ENCODE measurements at regions not wholly inside any gene's neighbourhood (a gene's known extent, or its start where the extent isn't known, plus 50 kb on each side); places are given as distances from the start of the nearest gene placed in this dataset.
A peak's percentile ranks its signal among the peaks of the same experiment; 100 is the strongest.

DNA sequence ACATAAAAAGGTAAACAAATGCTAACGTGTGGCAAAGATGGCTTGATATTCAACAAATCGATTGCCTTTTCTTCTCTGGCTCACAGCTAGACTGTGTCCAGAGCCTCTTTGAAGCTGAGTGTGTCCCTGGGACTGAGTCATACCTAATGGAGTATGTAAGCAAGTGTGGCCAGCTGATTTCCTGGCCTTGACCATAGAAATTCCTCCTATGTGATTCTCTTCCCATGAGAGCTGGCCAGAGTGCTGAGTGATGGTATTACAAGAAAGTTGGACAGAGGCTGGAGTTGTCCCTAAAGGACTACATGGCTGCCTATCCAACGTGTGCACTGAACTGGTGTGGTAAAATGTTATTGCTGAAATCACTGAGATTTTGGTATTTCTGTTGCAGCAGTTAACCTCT, 320.1 kb upstream of the SLC10A2 start:
- in situ Hi-C loops (cut with MboI), result no loop called here
- no peaks in the 10 kb centered on the region for H3K9me2 ChIP-seq (ENCODE audit: insufficient read depth)
- H2AFZ ChIP-seq, result no peak overlapping the region

GRCh38 chr13:103373916-103374315, 307.7 kb upstream of the SLC10A2 start:
- TF ChIP-seq EZH2 (IDR thresholded peaks at IDR 0.05; ENCODE audit: insufficient read depth, poor library complexity, severe bottlenecking) (no peak), EZH2phosphoT487 (IDR thresholded peaks at IDR 0.05; ENCODE audit: insufficient read depth, low read depth) (no peak)
- no peaks in the 10 kb centered on the region for H3K27me3 ChIP-seq (replicated peaks; ENCODE audit: insufficient read depth)
- in situ Hi-C loops (cut with MboI), result no loop called here
- 21 to 22% methylated on average over 4 of the region's 4 CpGs for WGBS, 2 experiments (ENCODE audit: low coverage in 1 of 2, low lambda C conversion rate in 2 of 2, missing lambda C conversion rate in 2 of 2)
- H2AFZ ChIP-seq, result no peak overlapping the region
- H3K9ac ChIP-seq, result no peak overlapping the region
- no peaks in the 10 kb centered on the region for H3K4me1 ChIP-seq (ENCODE audit: insufficient read depth)
- H3K4me3 ChIP-seq, result no peak overlapping the region
- H4K20me1 ChIP-seq (ENCODE audit: insufficient read depth), result no peaks in the 10 kb centered on the region
- H3K9me3 ChIP-seq (ENCODE audit: low read depth), result peaks cover 4% of the 10 kb centered on the region
- no peaks in the 10 kb centered on the region for H3K79me2 ChIP-seq (ENCODE audit: insufficient read depth)
- no peaks in the 10 kb centered on the region for H3F3A ChIP-seq (ENCODE audit: insufficient read depth)
- no peak for DNase-seq
- no peak overlapping the region for H3K4me2 ChIP-seq (ENCODE audit: unreplicated experiment)
- no peaks in the 10 kb centered on the region for H3K36me3 ChIP-seq (ENCODE audit: low read depth)
- H3K27ac ChIP-seq, result no peak overlapping the region
- no peaks in the 10 kb centered on the region for H3K9me2 ChIP-seq (ENCODE audit: insufficient read depth)

More for the DNA sequence above, 320.1 kb upstream of the SLC10A2 start:
- TF ChIP-seq EZH2phosphoT487 (IDR thresholded peaks at IDR 0.05; ENCODE audit: insufficient read depth, low read depth) (no peak), EZH2 (IDR thresholded peaks at IDR 0.05; ENCODE audit: insufficient read depth, poor library complexity, severe bottlenecking) (no peak)
- Histone ChIP-seq H3K9ac (no peak overlapping the region), H3K4me1 (ENCODE audit: insufficient read depth) (no peaks in the 10 kb centered on the region), H3F3A (ENCODE audit: insufficient read depth) (no peaks in the 10 kb centered on the region), H3K4me3 (no peak overlapping the region), H3K27me3 (replicated peaks; ENCODE audit: insufficient read depth) (no peaks in the 10 kb centered on the region), H3K36me3 (ENCODE audit: low read depth) (no peaks in the 10 kb centered on the region), H3K27ac (no peak overlapping the region), H3K9me3 (ENCODE audit: low read depth) (no peaks in the 10 kb centered on the region), H3K79me2 (ENCODE audit: insufficient read depth) (no peaks in the 10 kb centered on the region), H4K20me1 (ENCODE audit: insufficient read depth) (no peaks in the 10 kb centered on the region), H3K4me2 (ENCODE audit: unreplicated experiment) (no peak overlapping the region)
- DNase-seq, result peak; percentile 0
- WGBS, 2 experiments (ENCODE audit: low coverage in 1 of 2, low lambda C conversion rate in 2 of 2, missing lambda C conversion rate in 2 of 2), result 13 to 21% methylated on average over 3 of the region's 3 CpGs

DNA sequence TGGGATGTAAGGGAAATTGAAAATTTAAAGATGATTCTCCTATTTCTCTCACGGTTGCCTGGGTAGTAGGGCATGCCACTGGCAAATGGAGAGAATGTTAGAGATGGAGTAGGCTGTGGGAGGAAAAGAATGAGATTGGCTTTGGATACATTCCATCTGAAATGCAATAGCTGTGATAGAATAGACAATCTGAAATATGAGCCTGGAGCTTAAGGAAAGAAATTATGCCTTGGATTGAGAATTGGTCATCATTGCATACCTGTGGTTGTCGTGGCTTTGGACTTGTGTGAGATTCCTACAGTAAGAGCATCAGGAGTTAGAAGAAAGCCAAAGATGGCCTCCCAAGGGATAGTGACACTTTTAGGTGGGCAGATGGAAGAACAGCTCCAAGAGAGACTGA, 305.1 kb upstream of the SLC10A2 start:
- no peak overlapping the region for H3K27ac ChIP-seq
- in situ Hi-C loops (cut with MboI), result no loop called here
- WGBS, 2 experiments (ENCODE audit: low coverage in 1 of 2, low lambda C conversion rate in 2 of 2, missing lambda C conversion rate in 2 of 2), result 4 to 6% methylated on average over 2 of the region's 2 CpGs
- DNase-seq, result no peak
- H3F3A ChIP-seq (ENCODE audit: insufficient read depth), result no peaks in the 10 kb centered on the region
- no peaks in the 10 kb centered on the region for H3K9me3 ChIP-seq (ENCODE audit: low read depth)
- TF ChIP-seq EZH2phosphoT487 (IDR thresholded peaks at IDR 0.05; ENCODE audit: insufficient read depth, low read depth) (no peak), EZH2 (IDR thresholded peaks at IDR 0.05; ENCODE audit: insufficient read depth, poor library complexity, severe bottlenecking) (no peak)
- no peaks in the 10 kb centered on the region for H3K4me1 ChIP-seq (ENCODE audit: insufficient read depth)
- H3K9ac ChIP-seq, result no peak overlapping the region
- no peak overlapping the region for H3K4me3 ChIP-seq
- no peaks in the 10 kb centered on the region for H3K9me2 ChIP-seq (ENCODE audit: insufficient read depth)
- H3K27me3 ChIP-seq (replicated peaks; ENCODE audit: insufficient read depth), result no peaks in the 10 kb centered on the region
- no peaks in the 10 kb centered on the region for H3K79me2 ChIP-seq (ENCODE audit: insufficient read depth)
- no peak overlapping the region for H2AFZ ChIP-seq
- H3K36me3 ChIP-seq (ENCODE audit: low read depth), result no peaks in the 10 kb centered on the region
- H4K20me1 ChIP-seq (ENCODE audit: insufficient read depth), result no peaks in the 10 kb centered on the region
- no peak overlapping the region for H3K4me2 ChIP-seq (ENCODE audit: unreplicated experiment)

DNA sequence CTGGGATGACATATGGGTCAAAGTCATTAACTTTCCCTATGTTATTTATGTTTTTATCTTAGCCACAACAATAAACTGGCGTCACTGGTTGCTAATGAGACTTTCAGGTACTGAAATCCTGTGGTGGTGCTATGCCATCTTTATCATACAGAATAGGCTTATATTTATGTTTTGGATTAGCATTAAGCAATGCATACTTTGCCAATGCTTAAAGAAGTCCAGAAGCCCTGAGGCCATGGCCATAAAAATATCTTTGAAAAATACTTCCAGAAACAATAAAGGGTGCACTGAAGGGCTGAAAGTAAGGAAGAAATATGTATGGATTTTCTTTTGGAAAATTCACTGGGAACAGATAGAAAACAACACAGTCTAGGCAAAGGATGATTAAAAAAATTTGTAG, 304.6 kb upstream of the SLC10A2 start:
- H3K36me3 ChIP-seq (ENCODE audit: low read depth), result no peaks in the 10 kb centered on the region
- in situ Hi-C loops (cut with MboI), result no loop called here
- TF ChIP-seq EZH2phosphoT487 (IDR thresholded peaks at IDR 0.05; ENCODE audit: insufficient read depth, low read depth), result no peak
- no peak for TF ChIP-seq EZH2 (IDR thresholded peaks at IDR 0.05; ENCODE audit: insufficient read depth, poor library complexity, severe bottlenecking)
- no peak overlapping the region for H3K4me2 ChIP-seq (ENCODE audit: unreplicated experiment)
- H3K9me2 ChIP-seq (ENCODE audit: insufficient read depth), result no peaks in the 10 kb centered on the region
- H3K27ac ChIP-seq, result no peak overlapping the region
- no peaks in the 10 kb centered on the region for H3F3A ChIP-seq (ENCODE audit: insufficient read depth)
- H3K9ac ChIP-seq, result no peak overlapping the region
- no peaks in the 10 kb centered on the region for H3K9me3 ChIP-seq (ENCODE audit: low read depth)
- no peaks in the 10 kb centered on the region for H3K79me2 ChIP-seq (ENCODE audit: insufficient read depth)
- H3K27me3 ChIP-seq (replicated peaks; ENCODE audit: insufficient read depth), result no peaks in the 10 kb centered on the region
- no peaks in the 10 kb centered on the region for H4K20me1 ChIP-seq (ENCODE audit: insufficient read depth)
- 3 to 7% methylated on average over 1 of the region's 1 CpG for WGBS, 2 experiments (ENCODE audit: low coverage in 1 of 2, low lambda C conversion rate in 2 of 2, missing lambda C conversion rate in 2 of 2)
- no peaks in the 10 kb centered on the region for H3K4me1 ChIP-seq (ENCODE audit: insufficient read depth)
- no peak overlapping the region for H2AFZ ChIP-seq
- DNase-seq, result no peak
- H3K4me3 ChIP-seq, result no peak overlapping the region
